ENCODE measurements at regions not wholly inside any gene's neighbourhood (a gene's known extent, or its start where the extent isn't known, plus 50 kb on each side); places are given as distances from the start of the nearest gene placed in this dataset.

- TF ChIP-seq CTCF (IDR thresholded peaks at IDR 0.05) (no peak), EZH2 (IDR thresholded peaks at IDR 0.05) (no peak), EZH2phosphoT487 (IDR thresholded peaks at IDR 0.05) (no peak)
These were observed 173.1 kb upstream of the CDIN1 start for GRCh38 chr15:36406366-36406765.

All from neural progenitor cell (in vitro differentiated cells).